ENCODE measurements at regions not wholly inside any gene's neighbourhood (a gene's known extent, or its start where the extent isn't known, plus 50 kb on each side); places are given as distances from the start of the nearest gene placed in this dataset.

DNA sequence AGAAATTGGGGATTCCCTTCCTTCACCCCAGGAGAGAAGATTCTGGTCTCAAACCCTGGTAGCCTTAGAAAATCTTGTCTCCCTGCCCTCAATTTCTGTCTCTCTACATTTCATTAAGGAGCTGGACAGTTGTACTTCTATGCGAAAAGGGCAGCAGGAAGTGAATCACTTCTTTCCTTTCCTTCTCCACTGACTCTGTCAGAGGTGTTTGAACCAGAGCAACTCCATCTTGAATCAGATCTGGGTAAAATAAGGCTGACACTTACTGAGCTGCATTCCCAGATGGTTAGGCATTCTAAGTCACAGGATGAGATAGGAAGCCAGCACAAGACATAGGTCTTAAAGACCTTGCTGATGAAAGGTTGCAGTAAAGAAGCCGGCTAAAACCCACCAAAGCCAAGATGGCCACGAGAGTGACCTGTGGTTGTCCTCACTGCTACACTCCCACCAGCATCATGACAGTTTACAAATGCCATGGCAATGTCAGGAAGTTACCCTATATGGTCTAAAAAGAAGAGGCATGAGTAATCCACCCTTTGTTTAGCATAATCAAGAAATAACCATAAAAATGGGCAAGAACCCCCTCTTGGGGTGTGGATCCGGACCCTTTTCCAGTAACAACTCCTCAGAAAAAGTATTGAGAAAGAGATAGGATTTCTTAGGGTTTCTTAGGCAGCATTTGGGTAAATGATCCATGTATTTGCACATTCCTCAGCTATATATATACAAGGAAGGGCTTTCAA is 95.8 kb upstream of the PLCB4 start:
- Histone ChIP-seq H2AFZ (ENCODE audit: low read length) (no peak overlapping the region), H3K9me2 (replicated peaks; ENCODE audit: low read length) (no peaks in the 10 kb centered on the region), H3K27me3 (ENCODE audit: low read length) (no peaks in the 10 kb centered on the region), H3F3A (ENCODE audit: low read length, unreplicated experiment) (no peaks in the 10 kb centered on the region), H4K20me1 (ENCODE audit: low read length) (no peaks in the 10 kb centered on the region), H3K4me3 (ENCODE audit: low read length) (no peak overlapping the region), H3K36me3 (ENCODE audit: low read depth, low read length) (no peaks in the 10 kb centered on the region), H3K9me3 (ENCODE audit: low read length) (no peaks in the 10 kb centered on the region), H3K79me2 (ENCODE audit: low read length) (no peaks in the 10 kb centered on the region), H3K27ac (ENCODE audit: low read length) (no peak overlapping the region), H3K4me2 (ENCODE audit: low read length) (no peak overlapping the region), H3K9ac (ENCODE audit: low read length) (no peak overlapping the region), H3K4me1 (ENCODE audit: insufficient read depth, low read length) (no peaks in the 10 kb centered on the region)
- DNase-seq: no peak
- intact Hi-C loops (cut with micrococcal nuclease): no loop called here
- CTCF ChIA-PET: interaction anchor here (0.6 kb wide), 1 partner anchor 10 kb away, joined by 10 read pairs; no protein-coding TSS in a partner anchor
- no peak for ATAC-seq
- TF ChIP-seq, protein P1, sequence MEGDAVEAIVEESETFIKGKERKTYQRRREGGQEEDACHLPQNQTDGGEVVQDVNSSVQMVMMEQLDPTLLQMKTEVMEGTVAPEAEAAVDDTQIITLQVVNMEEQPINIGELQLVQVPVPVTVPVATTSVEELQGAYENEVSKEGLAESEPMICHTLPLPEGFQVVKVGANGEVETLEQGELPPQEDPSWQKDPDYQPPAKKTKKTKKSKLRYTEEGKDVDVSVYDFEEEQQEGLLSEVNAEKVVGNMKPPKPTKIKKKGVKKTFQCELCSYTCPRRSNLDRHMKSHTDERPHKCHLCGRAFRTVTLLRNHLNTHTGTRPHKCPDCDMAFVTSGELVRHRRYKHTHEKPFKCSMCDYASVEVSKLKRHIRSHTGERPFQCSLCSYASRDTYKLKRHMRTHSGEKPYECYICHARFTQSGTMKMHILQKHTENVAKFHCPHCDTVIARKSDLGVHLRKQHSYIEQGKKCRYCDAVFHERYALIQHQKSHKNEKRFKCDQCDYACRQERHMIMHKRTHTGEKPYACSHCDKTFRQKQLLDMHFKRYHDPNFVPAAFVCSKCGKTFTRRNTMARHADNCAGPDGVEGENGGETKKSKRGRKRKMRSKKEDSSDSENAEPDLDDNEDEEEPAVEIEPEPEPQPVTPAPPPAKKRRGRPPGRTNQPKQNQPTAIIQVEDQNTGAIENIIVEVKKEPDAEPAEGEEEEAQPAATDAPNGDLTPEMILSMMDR (conservative IDR thresholded peaks at IDR 0.05; ENCODE audit: low read depth, low read length): no peak
- no peak for TF ChIP-seq EZH2phosphoT487 (IDR thresholded peaks at IDR 0.05; ENCODE audit: borderline replicate concordance, low read length)
- TF ChIP-seq EZH2 (IDR thresholded peaks at IDR 0.05; ENCODE audit: low read length, unreplicated experiment): no peak
- POLR2A ChIA-PET (ENCODE audit: unreplicated experiment): no interaction called here
- no TSS peak for BruUV-seq (replicated peaks)

DNA sequence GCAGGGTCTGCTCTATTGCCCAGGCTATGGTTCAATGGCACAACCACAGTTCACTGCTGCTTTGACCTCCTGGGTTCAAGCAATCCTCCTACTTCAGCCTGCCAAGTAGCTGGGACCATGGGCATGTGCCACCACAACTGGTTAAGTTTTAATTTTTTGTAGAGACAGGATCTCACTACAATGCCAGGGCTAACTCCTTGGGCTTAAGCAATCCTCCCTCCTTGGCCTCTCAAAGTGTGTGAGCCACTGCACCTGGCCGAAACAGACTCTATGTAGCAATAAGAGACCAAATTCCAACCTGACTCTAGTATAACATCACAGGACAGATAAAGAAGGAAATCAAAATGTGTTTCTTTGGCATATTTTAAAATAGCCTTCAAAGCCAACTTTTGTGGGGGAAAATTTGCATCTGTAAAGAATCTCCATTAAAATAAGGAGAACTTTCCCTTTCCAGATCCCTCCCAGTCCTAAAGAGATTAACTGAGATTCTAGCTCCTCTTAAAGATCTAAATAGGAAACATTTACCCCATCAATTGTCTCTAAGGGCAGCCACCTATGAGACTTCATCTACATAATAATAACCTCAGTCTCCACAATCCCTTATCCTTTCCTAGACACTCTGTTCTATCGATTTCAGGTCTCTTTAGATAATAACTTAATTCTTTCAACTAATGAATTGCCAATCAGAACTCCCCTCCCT is 94.7 kb upstream of the PLCB4 start:
- no peaks in the 10 kb centered on the region for H3K27me3 ChIP-seq (ENCODE audit: low read length)
- no peaks in the 10 kb centered on the region for H3K36me3 ChIP-seq (ENCODE audit: low read depth, low read length)
- H3K27ac ChIP-seq (ENCODE audit: low read length): no peak overlapping the region
- no peak for ATAC-seq
- H3K4me1 ChIP-seq (ENCODE audit: insufficient read depth, low read length): no peaks in the 10 kb centered on the region
- no peaks in the 10 kb centered on the region for H3K79me2 ChIP-seq (ENCODE audit: low read length)
- no peaks in the 10 kb centered on the region for H3F3A ChIP-seq (ENCODE audit: low read length, unreplicated experiment)
- ChIA-PET POLR2A (ENCODE audit: unreplicated experiment) (no interaction called here), CTCF (interaction anchor here (0.6 kb wide), 1 partner anchor 11 kb away, joined by 10 read pairs; no protein-coding TSS in a partner anchor)
- TF ChIP-seq EZH2phosphoT487 (IDR thresholded peaks at IDR 0.05; ENCODE audit: borderline replicate concordance, low read length): no peak
- TF ChIP-seq EZH2 (IDR thresholded peaks at IDR 0.05; ENCODE audit: low read length, unreplicated experiment): no peak
- TF ChIP-seq, protein P1 (conservative IDR thresholded peaks at IDR 0.05; ENCODE audit: low read depth, low read length): no peak
- intact Hi-C loops (cut with micrococcal nuclease): no loop called here
- H3K4me2 ChIP-seq (ENCODE audit: low read length): no peak overlapping the region
- BruUV-seq (replicated peaks): no TSS peak
- H3K4me3 ChIP-seq (ENCODE audit: low read length): no peak overlapping the region
- no peaks in the 10 kb centered on the region for H3K9me2 ChIP-seq (replicated peaks; ENCODE audit: low read length)
- no peak overlapping the region for H2AFZ ChIP-seq (ENCODE audit: low read length)
- no peak for DNase-seq
- no peaks in the 10 kb centered on the region for H3K9me3 ChIP-seq (ENCODE audit: low read length)
- no peak overlapping the region for H3K9ac ChIP-seq (ENCODE audit: low read length)
- no peaks in the 10 kb centered on the region for H4K20me1 ChIP-seq (ENCODE audit: low read length)

DNA sequence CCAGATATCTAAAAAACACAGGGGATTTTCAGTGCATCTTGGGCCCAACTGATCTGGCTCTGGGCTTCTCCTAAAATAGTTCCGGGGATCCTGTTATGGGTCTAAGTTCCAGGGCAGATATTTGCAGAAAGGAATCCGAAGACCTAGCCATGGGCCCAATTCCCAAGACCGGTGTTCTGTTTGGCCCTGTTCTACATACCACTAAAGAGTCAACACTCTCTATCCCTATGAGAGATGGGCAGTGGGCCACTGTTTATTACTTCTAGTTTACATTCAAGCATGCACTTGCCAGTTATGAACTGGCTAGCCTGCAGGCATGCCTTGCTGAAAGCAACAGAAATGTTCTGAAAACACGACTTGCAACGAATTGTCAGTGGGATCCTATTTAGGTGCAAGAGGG is 87.4 kb upstream of the PLCB4 start:
- Histone ChIP-seq H3K4me1 (ENCODE audit: insufficient read depth, low read length) (no peaks in the 10 kb centered on the region), H3K36me3 (ENCODE audit: low read depth, low read length) (no peaks in the 10 kb centered on the region), H3K27ac (ENCODE audit: low read length) (no peak overlapping the region), H3K27me3 (ENCODE audit: low read length) (no peaks in the 10 kb centered on the region), H2AFZ (ENCODE audit: low read length) (no peak overlapping the region), H4K20me1 (ENCODE audit: low read length) (no peaks in the 10 kb centered on the region), H3K4me2 (ENCODE audit: low read length) (no peak overlapping the region), H3K9me3 (ENCODE audit: low read length) (no peaks in the 10 kb centered on the region), H3K9ac (ENCODE audit: low read length) (no peak overlapping the region), H3K9me2 (replicated peaks; ENCODE audit: low read length) (no peaks in the 10 kb centered on the region), H3K79me2 (ENCODE audit: low read length) (no peaks in the 10 kb centered on the region), H3F3A (ENCODE audit: low read length, unreplicated experiment) (no peaks in the 10 kb centered on the region), H3K4me3 (ENCODE audit: low read length) (no peak overlapping the region)
- intact Hi-C loops (cut with micrococcal nuclease): no loop called here
- ATAC-seq (no peak), DNase-seq (no peak)
- CTCF ChIA-PET: no interaction called here
- no peak for TF ChIP-seq EZH2 (IDR thresholded peaks at IDR 0.05; ENCODE audit: low read length, unreplicated experiment)
- TF ChIP-seq, protein P1 (conservative IDR thresholded peaks at IDR 0.05; ENCODE audit: low read depth, low read length): no peak
- TF ChIP-seq EZH2phosphoT487 (IDR thresholded peaks at IDR 0.05; ENCODE audit: borderline replicate concordance, low read length): no peak
- BruUV-seq (replicated peaks): no TSS peak
- POLR2A ChIA-PET (ENCODE audit: unreplicated experiment): no interaction called here
